ENCODE measurements at regions not wholly inside any gene's neighbourhood (a gene's known extent, or its start where the extent isn't known, plus 50 kb on each side); places are given as distances from the start of the nearest gene placed in this dataset.

DNA sequence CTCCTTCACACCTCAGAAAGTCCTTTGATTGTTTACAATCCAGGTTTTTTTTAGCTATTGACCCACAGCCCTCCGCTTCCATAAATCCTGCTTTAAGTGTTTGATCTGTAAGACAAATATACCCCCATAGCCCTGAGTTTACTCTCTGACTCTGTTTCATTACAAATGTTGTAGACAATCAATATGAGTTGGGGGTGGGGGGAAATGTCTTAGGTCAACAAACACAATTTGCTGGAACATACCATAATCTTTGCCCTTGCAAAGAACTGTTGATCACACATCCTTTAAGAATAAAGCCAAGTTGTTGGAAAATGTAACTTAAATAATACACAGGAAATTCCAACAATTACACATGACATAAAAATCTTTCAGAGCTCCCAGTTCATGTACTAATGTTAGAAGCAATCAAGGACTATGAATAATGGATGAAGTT lies 301.8 kb upstream of the SEMA6D start:
- Histone ChIP-seq H3K27ac (no peak overlapping the region), H3K4me3 (no peak overlapping the region)

DNA sequence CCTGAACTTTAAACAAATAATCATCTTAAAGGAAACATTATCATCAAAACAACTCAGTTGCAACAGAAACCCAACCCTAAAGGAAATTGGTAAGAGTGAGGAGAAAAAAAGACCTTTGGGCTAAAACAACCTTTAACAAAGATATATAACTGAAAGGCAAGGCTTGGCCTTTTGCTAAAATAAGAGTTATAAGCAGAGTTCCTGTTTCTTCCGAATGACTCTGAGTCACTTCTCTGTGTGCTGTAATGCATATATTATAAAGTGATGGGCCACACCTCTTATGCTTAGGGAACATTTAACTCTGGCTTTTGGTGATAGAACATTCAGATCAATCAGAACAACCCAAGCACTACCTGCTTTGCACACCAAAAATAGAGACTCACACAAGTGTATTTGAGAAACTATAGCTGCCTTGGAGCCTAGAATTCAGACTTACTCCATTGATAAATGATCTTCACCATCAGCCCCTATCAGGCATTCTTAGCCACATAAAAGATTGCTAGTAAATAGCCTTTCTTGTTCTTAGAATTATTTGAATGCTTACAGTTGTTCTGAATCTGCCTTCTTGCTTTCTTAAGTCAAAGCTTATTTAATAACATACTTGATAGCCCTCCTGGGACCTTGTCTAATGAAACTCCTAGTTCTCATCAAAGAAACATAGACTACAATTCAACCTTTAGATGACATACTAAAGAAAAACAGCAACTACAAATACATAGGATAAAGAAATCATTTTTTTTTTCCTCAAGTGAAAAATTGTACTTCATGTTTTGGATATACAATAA lies 294.2 kb upstream of the SEMA6D start:
- Histone ChIP-seq H3K4me3 (no peak overlapping the region), H3K27ac (peak overlapping the region in 1 of 21 experiments; percentile 54)

DNA sequence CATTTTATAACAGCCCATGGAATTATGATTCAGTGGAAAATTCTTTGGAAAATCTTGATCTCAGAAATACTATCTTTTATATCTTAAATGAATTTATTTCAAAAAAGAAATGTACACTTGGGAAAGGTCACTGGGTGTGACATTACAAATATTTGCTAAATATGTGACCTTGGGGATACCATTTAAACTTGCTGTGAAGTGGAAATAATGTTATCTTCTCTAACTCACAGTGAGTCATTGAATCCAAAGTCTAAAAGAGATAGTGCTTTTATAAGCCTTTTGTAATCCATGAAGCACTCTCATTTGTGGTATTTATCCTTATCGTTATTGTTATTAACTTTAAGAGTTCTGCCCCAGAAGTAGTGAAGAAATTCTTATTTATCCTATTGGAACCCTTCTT lies 289.8 kb upstream of the SEMA6D start:
- Histone ChIP-seq H3K27ac (no peak overlapping the region), H3K4me3 (no peak overlapping the region)

DNA sequence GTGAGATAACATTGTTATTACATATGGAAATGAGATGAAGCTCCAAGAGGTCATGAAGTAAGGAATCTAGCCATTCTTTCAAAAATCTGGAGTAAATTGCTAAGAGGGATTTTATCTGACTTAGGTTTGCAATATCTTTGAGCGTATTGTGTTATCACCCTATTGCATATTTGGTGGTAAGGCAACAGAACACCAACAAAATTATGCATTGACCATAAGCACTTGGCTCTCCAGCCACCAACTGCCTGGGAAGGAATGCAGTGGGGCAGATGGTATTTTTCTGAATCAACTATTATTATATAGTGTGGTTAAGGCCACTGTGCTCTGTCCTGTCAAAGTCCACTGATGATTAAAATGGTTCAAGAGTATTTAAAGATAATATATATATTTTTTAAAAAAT lies 287.9 kb upstream of the SEMA6D start:
- Histone ChIP-seq H3K4me3 (no peak overlapping the region), H3K27ac (no peak overlapping the region)

DNA sequence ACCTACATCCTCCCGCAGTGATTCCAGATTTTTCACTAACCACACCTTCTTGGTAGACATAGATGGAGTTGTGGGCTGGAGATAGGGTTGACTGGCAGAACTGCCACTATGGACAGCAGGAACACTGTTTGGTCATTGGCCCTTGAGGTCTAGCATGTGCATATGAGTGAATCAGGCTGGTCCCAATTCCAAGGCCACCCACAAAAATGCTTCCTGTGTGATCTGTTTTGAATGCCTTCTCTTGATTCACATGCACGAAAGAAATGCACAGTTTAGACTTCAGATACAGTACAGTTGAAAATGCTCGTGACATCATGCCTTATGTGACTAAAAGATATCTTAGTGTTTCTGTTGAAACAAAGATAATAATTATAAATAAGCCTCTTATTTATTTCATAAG lies 285.8 kb upstream of the SEMA6D start:
- Histone ChIP-seq H3K27ac (no peak overlapping the region), H3K4me3 (no peak overlapping the region)

DNA sequence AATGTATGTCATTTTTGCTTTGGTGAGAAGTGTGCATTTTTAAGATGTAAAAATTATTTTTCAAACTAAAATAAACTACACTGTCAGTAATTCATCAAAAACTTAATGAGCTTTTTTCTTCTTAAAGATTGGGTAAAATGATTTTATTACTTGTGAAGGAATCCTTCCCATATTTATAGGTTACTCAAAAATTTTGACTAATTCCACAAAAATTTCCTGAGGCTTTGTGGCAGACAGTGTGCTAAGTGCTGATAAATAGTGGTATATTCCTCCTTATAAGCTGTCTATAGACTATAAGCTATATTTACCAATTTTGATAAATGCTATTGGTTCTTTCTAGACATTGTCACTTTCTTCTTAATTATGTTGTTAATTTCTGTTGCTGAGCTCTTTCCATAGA lies 284.5 kb upstream of the SEMA6D start:
- no peak overlapping the region for H3K4me3 ChIP-seq
- H3K27ac ChIP-seq = no peak overlapping the region

DNA sequence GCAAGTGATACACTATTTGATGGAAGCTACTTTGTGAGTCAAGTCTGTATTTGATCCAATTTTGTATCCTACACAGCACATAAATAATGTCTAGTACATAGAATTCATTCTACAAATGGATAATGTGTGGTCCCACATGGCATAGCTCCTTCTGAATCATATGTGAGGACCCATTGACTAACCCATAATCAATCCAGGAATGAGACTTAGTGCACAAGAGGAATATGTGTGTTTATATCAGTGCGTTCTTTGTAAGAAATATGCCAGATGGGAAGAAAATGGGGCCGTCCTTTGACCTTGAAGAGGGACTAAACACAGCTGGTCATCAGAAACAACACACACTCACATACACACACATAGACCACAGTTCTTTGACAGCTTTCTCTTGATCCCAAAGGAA lies 282.7 kb upstream of the SEMA6D start:
- Histone ChIP-seq H3K27ac (no peak overlapping the region), H3K4me3 (no peak overlapping the region)

DNA sequence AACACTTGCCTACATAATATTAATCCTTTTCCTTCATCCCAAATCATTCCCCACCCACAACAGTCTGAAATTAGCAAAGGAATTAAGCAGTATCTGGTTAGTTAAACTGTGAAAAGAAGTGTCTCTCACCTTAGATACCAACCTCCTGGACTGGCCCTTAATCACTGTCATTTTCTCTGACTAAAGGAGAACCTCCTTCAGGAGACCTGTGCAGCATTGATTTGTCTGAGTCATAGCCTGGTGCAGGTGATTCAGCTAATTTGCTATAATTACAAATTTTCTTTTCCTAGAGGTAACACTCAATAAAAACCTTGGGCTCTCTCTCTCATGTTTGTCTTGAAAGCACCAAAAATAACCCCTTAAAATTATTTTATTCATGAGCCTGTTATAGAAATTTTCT lies 279.8 kb upstream of the SEMA6D start:
- H3K4me3 ChIP-seq = no peak overlapping the region
- H3K27ac ChIP-seq = no peak overlapping the region

DNA sequence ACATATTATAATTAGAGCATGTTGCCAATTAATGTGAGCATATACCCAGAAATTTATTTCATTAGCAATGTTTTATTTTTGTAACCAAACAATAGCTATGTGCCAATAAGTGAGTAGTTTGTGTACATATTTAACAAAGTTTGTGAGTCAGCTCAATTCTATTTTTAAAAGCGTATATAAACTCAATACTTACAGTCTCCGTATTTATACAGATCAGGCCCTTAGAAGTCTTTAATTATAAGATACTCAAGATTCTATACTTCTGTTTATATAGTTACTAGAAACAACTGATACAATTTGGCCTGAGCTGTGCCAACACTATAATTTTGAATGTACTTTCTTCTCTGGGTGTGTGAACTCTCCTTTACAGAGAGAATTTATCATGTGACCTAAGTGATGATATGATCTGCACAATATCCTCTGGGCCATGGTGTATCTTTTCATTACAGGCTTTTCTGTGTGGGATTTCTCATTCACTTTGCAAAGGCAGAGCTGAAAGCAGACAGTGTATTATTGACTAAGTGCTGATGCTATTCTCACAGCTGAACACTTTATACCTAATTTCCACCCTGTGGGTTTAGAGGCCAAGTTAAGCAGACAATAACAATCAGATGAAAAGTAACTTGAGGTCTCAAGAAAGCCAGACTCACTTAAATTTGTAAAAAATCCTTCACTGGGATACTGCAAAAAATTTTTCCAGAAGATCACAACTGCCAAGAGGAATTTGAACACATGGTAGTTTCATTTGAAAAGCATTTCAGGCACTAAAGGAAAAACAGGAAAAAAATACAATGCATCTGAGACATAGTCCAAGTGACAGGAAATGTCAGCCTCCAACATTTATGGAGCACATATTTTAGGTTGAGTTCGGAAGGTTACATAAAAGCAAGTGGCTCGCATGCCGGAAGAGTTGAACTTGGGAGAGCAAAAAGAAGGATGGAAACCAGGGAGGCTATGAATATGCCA lies 277.9 kb upstream of the SEMA6D start:
- H3K27ac ChIP-seq = peak overlapping the region in 1 of 21 experiments; percentile 11
- no peak overlapping the region for H3K4me3 ChIP-seq

DNA sequence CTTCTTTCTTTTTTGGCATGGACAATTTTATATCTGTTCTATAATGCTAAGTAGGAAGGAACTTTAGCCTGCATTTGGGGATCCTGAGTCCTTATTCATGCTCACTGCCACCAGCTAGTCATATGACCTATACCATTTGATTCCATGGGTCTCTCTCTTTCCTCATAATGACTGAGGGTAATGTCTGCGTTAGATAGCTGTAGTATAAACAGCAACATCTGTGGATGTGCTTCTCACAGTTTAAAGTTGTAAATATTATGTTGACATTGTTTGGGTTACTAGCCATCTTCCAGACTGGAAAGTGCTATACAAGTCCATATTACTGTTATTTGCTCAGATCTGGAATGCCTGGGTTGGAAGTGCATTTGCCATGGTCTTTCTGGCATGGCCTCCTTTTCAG lies 274.9 kb upstream of the SEMA6D start:
- no peak overlapping the region for H3K27ac ChIP-seq
- H3K4me3 ChIP-seq = no peak overlapping the region

DNA sequence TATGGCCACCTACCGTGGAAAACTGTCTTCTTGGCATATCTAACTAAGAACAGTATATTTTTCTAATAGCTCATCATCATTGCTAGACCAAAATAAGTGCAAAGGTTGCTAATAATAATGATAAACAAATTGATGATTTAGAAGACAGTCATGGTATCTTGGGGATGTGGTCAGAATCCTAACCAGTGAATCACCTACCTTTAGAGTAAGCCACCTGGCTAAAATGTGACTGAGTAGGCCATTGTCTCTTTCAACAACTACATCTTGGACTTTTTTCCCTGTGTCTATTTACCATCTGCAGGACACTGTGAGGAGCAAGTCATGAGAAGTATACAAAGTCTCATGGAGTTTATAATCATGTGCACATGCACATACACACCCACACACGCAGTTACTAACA lies 273.5 kb upstream of the SEMA6D start:
- no peak overlapping the region for H3K27ac ChIP-seq
- H3K4me3 ChIP-seq = no peak overlapping the region

DNA sequence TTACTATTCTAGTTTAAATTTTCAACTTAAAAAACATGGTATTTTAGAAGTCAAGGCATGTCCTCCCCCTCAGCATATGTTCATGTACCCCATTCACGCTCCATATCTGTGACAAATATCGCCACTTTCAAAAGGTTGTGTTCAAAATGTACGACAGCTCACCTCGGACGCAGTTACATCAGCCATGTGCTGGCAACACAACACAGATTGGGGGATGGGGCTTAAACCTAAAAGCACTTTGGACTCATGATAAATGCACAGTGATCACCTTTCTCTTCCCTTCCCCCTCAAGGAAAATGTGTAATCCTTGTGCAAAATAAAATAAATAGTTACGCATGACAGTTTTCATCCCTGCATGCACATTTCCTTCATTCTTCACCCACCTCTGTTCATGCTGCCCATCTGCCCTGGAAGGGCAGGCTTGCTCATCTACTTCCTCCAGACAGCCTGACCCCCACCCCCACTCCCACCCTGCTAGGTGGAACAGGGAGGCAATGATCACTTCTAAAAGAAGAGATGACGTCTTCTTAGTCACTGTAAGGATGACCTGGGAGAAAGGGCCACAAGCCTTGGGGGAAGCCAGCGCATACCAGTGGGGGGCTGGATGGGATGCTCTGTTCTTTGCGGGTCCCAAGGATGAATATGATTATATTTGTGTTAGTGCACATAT lies 271.4 kb upstream of the SEMA6D start:
- no peak overlapping the region for H3K4me3 ChIP-seq
- no peak overlapping the region for H3K27ac ChIP-seq

DNA sequence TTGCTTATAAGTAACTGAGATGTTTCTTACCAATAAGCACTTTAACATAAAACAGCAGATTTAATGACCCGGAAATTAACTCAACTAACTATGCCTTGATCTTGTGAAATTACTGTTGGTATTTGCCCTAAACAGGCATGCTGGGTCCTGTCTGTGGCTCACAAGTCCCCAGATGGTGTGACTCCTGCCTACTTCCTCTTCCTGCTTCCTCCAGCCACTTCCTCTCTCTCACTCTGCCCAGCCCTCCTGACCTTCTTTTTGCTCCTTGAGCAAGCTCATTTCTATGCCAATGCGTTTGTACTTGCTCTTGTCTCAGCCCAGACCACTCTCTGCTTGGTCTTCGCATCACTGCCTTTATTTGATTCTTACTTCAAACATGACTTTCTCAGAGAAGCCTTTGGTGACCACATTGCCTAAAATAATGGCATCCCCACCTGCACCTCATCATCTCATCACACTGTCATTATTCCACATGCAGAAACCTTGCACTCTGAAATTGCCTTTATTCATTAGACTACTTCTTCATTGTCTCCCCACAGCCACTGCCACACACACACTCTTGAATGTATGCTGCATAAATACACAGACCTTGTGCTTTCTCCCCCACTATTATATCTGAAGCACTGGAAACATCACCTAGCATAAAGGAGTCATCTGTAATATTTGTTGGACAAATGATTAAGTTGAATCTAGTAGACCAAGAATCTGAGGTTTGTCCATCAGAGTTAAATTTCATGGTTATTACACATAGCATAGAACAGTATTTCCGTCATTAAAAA lies 256.3 kb upstream of the SEMA6D start:
- Histone ChIP-seq H3K4me3 (no peak overlapping the region), H3K27ac (no peak overlapping the region)

DNA sequence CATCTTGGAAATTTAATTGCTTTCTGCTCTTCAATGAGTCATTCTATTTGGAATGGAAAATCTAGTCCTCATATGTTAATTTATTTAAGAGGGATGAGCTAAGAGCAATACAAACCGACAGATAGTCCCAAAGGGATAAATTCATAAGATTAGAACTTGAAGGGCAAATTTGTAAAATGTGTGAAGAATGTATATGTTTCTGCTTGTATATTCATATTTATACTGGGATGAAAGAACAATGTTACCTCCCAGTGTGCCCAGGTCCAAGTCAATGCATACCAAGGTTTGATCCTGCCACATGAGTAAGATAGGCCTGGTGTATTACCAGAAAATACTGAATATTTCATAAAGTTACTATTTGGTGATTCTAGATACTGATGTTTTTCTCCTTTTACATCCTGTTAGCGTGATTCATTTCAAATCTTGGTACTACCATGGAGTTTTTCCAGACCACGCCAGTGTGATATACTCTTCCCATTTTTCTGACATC lies 255.6 kb upstream of the SEMA6D start:
- H3K27ac ChIP-seq = no peak overlapping the region
- H3K4me3 ChIP-seq = no peak overlapping the region

DNA sequence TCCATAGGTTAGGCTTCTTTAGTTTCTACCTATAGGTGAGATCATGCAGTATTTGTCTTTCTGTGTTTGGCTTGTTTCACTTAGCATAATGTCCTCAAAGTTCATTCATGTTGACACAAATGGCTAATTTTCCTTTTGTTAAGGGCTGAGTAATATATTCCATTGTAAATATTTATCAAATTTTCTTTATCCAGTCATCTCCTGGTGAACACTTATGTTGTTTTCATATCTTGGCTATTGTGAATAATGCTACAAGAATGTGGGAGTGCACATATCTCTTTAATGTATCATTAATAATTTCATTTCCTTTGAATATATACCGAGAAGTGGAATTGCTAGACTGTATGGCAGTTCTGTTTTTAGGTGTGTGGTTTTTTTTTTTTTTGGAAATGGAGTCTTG lies 250.9 kb upstream of the SEMA6D start:
- Histone ChIP-seq H3K4me3 (no peak overlapping the region), H3K27ac (no peak overlapping the region)

DNA sequence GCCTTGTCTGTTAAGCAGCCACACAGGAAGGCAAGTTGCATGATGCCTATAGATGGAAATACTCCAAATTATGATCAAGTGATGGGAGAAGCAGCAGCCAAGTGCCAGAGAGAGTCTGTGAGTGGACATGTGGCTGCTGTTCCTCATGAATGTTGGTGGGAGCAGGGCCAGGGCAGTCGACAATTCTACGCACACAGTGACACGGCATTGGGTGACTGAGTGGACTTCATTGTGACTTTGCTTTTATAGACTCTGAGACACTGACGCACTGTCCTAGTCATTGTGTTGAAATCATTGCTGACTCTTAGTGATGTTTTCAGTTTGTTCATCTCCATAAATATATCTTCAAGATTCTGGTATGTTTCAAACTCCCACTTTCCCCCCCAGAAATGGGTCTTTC lies 246.3 kb upstream of the SEMA6D start:
- H3K27ac ChIP-seq = no peak overlapping the region
- no peak overlapping the region for H3K4me3 ChIP-seq

DNA sequence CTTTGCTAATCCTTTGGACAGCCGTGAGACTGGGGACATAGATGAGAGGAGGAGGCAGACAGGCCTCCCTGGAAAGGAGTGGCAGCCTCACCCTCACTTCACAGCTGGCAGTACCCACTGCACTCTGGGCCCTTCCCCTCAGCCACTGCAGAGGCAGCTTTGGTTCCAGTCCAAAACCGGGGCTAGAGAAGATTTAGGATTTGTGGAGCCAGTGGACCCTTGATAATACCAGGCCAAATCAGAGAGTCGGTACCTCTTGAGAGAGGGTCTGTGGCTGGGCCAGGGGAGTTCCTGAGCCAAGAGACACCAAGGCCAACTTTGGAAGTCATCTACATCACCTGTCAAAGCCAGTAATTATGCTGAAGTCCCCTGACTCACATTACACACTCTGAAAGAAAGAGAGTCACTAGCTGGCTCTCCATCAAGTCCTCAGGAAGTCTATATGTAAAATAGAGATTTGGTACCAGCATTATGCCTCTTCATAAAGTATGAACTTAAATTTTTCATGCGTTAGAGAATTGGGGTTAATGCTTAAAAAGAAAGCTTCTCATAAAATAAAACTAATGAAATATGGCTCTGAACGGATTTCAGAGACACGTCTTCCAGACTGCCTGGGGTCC lies 244.1 kb upstream of the SEMA6D start:
- Histone ChIP-seq H3K27ac (peak overlapping the region in 1 of 21 experiments; percentile 40), H3K4me3 (no peak overlapping the region)

DNA sequence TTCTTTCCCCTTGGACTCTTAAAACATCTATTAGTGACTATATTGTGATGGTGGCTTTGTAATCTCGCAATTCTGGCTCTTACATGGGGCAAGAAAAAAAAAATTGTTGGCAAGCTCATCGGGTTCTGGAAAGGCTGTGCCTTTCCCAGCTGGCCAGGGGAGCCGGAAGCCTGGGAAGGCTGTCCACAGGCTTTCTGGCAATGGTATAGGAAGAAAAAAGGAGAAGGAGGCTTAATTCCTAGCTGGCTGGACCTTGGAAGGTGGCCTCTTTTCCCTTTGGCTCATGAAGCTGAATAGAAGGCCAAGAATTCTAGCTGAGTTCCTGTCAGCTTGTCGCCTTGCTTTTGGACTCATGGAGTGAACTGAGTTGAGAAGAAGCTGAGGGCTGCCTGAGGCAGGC lies 243.5 kb upstream of the SEMA6D start:
- H3K27ac ChIP-seq = peak overlapping the region in 3 of 21 experiments; percentile 31 to 40 (median 37)

DNA sequence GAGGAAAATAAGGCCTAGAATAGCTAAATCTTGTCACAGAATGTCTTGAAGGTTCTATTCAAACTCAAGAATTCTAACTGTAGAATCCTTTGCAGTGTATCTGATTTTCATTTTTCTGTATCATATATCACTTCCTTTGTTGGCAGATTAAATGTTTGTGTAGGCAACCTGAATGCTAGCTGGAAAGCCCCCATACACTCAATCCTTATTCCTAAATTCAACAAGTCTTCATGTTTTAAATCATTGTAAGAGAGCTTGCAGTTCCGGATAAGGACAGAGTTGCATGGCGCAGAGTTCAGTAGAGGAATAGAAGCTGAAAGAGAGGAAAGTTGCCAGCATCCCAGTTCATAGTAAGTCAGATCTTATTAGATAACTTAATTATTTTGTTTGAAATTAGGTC lies 242.0 kb upstream of the SEMA6D start:
- Histone ChIP-seq H3K27ac (peak overlapping the region in 1 of 21 experiments; percentile 20), H3K4me3 (no peak overlapping the region)

More for the DNA sequence above, 243.5 kb upstream of the SEMA6D start:
- H3K4me3 ChIP-seq = no peak overlapping the region
